ENCODE measurements at regions not wholly inside any gene's neighbourhood (a gene's known extent, or its start where the extent isn't known, plus 50 kb on each side); places are given as distances from the start of the nearest gene placed in this dataset.

DNA sequence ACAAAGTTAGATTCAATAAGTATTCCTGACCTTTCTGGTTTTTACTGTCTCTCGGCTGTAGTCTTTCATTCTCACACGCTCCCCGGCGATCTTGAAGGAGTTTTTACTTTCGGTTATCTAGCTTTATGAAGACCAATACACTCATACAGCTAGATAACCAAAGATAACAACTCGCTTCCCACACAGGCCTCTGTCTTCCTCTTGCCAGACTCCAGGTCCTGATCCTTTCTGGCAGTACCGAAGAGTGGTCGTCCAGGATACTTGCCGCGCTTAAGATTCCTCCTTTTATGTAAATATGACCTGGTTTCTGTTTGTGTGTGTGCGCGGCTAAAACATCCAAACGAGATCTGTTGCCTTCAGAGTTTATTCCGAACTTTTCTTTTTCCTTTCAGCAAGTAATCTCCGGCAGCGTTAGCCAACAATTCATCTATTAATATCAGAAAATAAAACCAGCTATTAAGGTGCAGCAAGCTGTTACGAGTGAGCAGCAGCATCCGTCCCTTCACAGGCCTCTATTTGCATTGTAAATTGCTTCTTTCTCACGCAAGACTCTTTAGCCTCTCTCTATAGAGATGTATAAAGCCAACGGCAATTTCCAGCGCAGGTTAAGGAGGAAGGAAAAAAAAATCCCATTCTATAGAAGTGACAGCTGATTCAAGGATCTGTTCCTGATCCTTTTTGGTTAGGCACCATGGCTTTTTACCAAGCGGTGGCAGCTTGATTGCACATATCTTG, 216.1 kb downstream of the MEF2C start:
- peaks cover 12% of the 10 kb centered on the region for H3K9me3 Mint-ChIP-seq
- peaks cover 26% of the 10 kb centered on the region for H3K4me1 Mint-ChIP-seq (ENCODE audit: low read depth)
- H3K27ac Mint-ChIP-seq: no peak overlapping the region
- H3K27me3 Mint-ChIP-seq: peaks cover 91% of the 10 kb centered on the region
- peak overlapping the region; percentile 73 for H3K4me3 Mint-ChIP-seq
- peaks cover 3% of the 10 kb centered on the region for H3K36me3 Mint-ChIP-seq (ENCODE audit: low read depth)
- DNase-seq: no peak

DNA sequence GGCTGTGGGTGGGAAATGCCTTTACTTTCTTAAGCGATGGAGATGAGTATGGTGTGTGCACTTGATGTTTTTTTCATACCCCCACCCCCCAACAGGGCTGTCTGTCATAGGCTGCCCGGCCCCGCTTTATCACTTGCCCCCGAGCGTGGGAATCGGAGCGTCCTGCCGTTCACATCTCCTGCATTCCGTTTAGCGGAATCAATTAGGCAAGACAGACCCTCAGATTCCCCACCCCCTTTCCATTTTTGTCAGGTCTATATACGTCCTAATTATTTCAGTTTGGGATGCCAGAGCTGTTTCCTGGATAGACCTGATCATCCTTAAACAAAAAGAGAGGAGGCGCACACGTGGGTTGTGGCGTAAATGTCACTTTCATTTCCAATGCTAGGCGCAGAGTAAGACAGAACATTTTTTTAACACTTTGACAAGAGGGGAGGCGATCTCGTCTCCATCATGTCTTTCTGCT, 217.2 kb downstream of the MEF2C start:
- H3K36me3 Mint-ChIP-seq (ENCODE audit: low read depth): peaks cover 3% of the 10 kb centered on the region
- peaks cover 92% of the 10 kb centered on the region for H3K27me3 Mint-ChIP-seq
- peaks cover 33% of the 10 kb centered on the region for H3K4me1 Mint-ChIP-seq (ENCODE audit: low read depth)
- DNase-seq: no peak
- H3K4me3 Mint-ChIP-seq: peak overlapping the region; percentile 73
- peaks cover 12% of the 10 kb centered on the region for H3K9me3 Mint-ChIP-seq
- H3K27ac Mint-ChIP-seq: no peak overlapping the region

- DNase-seq: no peak
- Mint-ChIP-seq H3K27me3 (peaks cover 90% of the 10 kb centered on the region), H3K36me3 (ENCODE audit: low read depth) (peaks cover 3% of the 10 kb centered on the region), H3K4me1 (ENCODE audit: low read depth) (peaks cover 37% of the 10 kb centered on the region), H3K4me3 (no peak overlapping the region), H3K27ac (no peak overlapping the region), H3K9me3 (peaks cover 12% of the 10 kb centered on the region)
Measured at GRCh38 chr5:88664645-88665044, 218.3 kb downstream of the MEF2C start.

DNA sequence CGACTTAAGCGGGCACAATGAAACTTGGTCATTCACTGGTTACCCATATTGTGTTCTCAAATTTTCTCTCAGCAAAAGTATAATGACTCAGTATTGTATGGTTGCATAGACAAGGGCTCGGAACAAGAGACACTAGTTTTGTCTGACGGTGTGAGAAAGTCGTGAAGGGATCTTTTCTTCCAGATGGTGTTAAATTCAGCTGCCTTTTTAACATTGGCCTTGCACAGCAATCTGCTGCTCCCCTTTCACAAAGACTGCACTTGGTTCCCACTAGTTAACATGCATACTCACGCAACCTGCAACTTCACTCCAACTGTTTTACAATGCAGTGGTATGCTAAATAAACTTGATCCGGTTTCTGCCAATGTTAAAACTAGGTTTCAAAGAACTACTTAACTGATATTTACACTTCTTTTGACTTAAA, 219.2 kb downstream of the MEF2C start:
- peaks cover 90% of the 10 kb centered on the region for H3K27me3 Mint-ChIP-seq
- no peak overlapping the region for H3K27ac Mint-ChIP-seq
- H3K36me3 Mint-ChIP-seq (ENCODE audit: low read depth): peaks cover 3% of the 10 kb centered on the region
- DNase-seq: no peak
- no peak overlapping the region for H3K4me3 Mint-ChIP-seq
- H3K9me3 Mint-ChIP-seq: peaks cover 12% of the 10 kb centered on the region
- peaks cover 40% of the 10 kb centered on the region for H3K4me1 Mint-ChIP-seq (ENCODE audit: low read depth)

DNA sequence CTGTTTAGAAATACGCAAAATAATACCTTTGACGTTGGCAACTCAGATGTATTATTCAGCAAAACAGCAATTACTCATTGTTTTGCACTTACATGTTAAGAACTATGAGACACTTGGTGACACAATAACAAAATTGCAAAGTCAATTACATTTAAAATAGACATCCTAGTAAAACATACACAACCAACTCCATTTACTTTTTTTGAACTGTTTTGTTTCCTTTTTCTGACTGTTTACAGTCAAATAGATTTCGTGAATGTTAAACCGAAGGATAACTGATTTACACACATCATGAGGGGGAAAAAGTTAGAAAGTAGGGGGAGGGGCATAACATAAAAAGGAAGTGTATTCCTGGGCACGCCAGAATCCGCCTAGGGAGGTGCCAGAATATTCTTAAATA, 220.1 kb downstream of the MEF2C start:
- Mint-ChIP-seq H3K4me3 (no peak overlapping the region), H3K27me3 (peaks cover 88% of the 10 kb centered on the region), H3K27ac (no peak overlapping the region)

DNA sequence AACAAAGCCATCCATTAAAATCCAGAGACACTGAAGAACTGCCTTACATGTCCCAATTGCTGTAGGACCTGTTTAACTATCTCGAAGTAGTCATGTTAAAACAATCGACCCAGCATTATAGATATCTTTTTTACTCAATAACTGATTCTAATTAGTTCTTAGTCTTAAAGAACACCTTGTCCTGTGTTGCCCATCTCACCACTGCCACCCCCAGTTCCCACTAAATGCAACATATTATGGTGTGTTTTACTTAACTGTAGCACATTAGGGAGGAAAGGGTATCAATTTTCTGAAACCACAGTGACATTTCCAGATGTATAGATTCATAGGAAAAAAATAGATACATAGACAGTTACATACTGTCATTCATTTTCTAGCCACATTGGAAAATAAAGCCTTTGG, 221.2 kb downstream of the MEF2C start:
- peaks cover 11% of the 10 kb centered on the region for H3K9me3 Mint-ChIP-seq
- H3K27me3 Mint-ChIP-seq: peaks cover 85% of the 10 kb centered on the region
- H3K27ac Mint-ChIP-seq: no peak overlapping the region
- H3K4me1 Mint-ChIP-seq (ENCODE audit: low read depth): peaks cover 28% of the 10 kb centered on the region
- H3K4me3 Mint-ChIP-seq: no peak overlapping the region
- H3K36me3 Mint-ChIP-seq (ENCODE audit: low read depth): peaks cover 3% of the 10 kb centered on the region
- no peak for DNase-seq

More for the DNA sequence above, 220.1 kb downstream of the MEF2C start:
- peaks cover 3% of the 10 kb centered on the region for H3K36me3 Mint-ChIP-seq (ENCODE audit: low read depth)
- H3K4me1 Mint-ChIP-seq (ENCODE audit: low read depth): peaks cover 38% of the 10 kb centered on the region
- no peak for DNase-seq
- peaks cover 13% of the 10 kb centered on the region for H3K9me3 Mint-ChIP-seq

GRCh38 chr5:88660947-88661805, 221.8 kb downstream of the MEF2C start:
- Mint-ChIP-seq H3K27me3 (peaks cover 84% of the 10 kb centered on the region), H3K4me3 (peak overlapping the region; percentile 50), H3K27ac (peak overlapping the region; percentile 49), H3K36me3 (ENCODE audit: low read depth) (no peaks in the 10 kb centered on the region), H3K9me3 (peaks cover 11% of the 10 kb centered on the region), H3K4me1 (ENCODE audit: low read depth) (peaks cover 22% of the 10 kb centered on the region)
- peak; percentile 44 for DNase-seq

DNA sequence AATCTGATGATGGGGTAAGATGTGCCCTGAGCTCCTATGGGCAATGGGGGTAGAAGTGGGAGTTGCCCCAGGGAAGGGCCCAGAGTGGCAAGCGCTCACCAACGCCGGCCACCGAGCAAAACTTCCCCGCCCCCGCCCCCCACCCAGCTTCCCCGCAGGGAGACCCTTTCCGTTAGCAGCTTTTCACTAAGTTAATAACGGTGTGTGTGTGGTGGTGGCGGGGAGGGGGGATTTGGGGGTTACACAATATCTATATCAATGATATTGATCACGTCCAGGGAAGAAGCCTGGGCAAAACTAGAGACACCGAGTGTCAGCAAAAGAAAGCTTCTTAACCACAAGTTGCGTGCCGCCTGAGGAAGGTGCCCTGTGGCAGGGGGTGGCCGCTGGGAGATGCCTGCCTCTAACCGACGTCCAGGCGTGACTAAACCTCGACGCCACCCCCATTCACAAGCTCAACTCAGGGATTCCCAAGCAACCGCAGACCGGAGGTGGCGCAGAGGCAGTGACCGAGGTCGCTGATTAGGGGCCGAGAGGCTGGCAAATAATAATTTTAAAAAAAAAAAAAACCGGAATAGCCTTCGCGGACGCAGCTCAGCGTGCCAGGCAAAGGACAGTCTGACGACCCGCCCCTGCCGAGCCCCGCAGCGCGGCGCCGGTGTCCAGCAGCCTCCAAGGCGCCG, 222.6 kb downstream of the MEF2C start:
- Mint-ChIP-seq H3K27ac (no peak overlapping the region), H3K36me3 (ENCODE audit: low read depth) (no peaks in the 10 kb centered on the region), H3K27me3 (peaks cover 78% of the 10 kb centered on the region), H3K9me3 (peaks cover 11% of the 10 kb centered on the region), H3K4me3 (peak overlapping the region; percentile 50), H3K4me1 (ENCODE audit: low read depth) (peaks cover 15% of the 10 kb centered on the region)
- no peak for DNase-seq

- peaks cover 11% of the 10 kb centered on the region for H3K9me3 Mint-ChIP-seq
- DNase-seq: no peak
- no peaks in the 10 kb centered on the region for H3K36me3 Mint-ChIP-seq (ENCODE audit: low read depth)
- peaks cover 15% of the 10 kb centered on the region for H3K4me1 Mint-ChIP-seq (ENCODE audit: low read depth)
- peaks cover 71% of the 10 kb centered on the region for H3K27me3 Mint-ChIP-seq
- H3K4me3 Mint-ChIP-seq: peak overlapping the region; percentile 15
- no peak overlapping the region for H3K27ac Mint-ChIP-seq
Measured at GRCh38 chr5:88659529-88660263, 223.3 kb downstream of the MEF2C start.

GRCh38 chr5:88658886-88659285, 224.1 kb downstream of the MEF2C start:
- H3K27me3 Mint-ChIP-seq: peaks cover 69% of the 10 kb centered on the region
- H3K27ac Mint-ChIP-seq: no peak overlapping the region
- no peak overlapping the region for H3K4me3 Mint-ChIP-seq
- H3K9me3 Mint-ChIP-seq: peaks cover 8% of the 10 kb centered on the region
- DNase-seq: no peak
- peaks cover 15% of the 10 kb centered on the region for H3K4me1 Mint-ChIP-seq (ENCODE audit: low read depth)
- H3K36me3 Mint-ChIP-seq (ENCODE audit: low read depth): no peaks in the 10 kb centered on the region

- Mint-ChIP-seq H3K4me1 (ENCODE audit: low read depth) (peaks cover 15% of the 10 kb centered on the region), H3K9me3 (peaks cover 2% of the 10 kb centered on the region), H3K27ac (no peak overlapping the region), H3K36me3 (ENCODE audit: low read depth) (no peaks in the 10 kb centered on the region), H3K27me3 (peaks cover 68% of the 10 kb centered on the region), H3K4me3 (no peak overlapping the region)
- no peak for DNase-seq
Measured at GRCh38 chr5:88657906-88658775, 224.8 kb downstream of the MEF2C start.

GRCh38 chr5:88657136-88657535, 225.8 kb downstream of the MEF2C start:
- Mint-ChIP-seq H3K36me3 (ENCODE audit: low read depth) (no peaks in the 10 kb centered on the region), H3K27ac (no peak overlapping the region), H3K4me3 (no peak overlapping the region), H3K27me3 (peaks cover 65% of the 10 kb centered on the region), H3K9me3 (peaks cover 2% of the 10 kb centered on the region), H3K4me1 (ENCODE audit: low read depth) (peaks cover 15% of the 10 kb centered on the region)
- DNase-seq: no peak

- H3K36me3 Mint-ChIP-seq (ENCODE audit: low read depth): no peaks in the 10 kb centered on the region
- peaks cover 64% of the 10 kb centered on the region for H3K27me3 Mint-ChIP-seq
- H3K4me1 Mint-ChIP-seq (ENCODE audit: low read depth): peaks cover 12% of the 10 kb centered on the region
- peaks cover 2% of the 10 kb centered on the region for H3K9me3 Mint-ChIP-seq
- DNase-seq: no peak
- H3K27ac Mint-ChIP-seq: no peak overlapping the region
- H3K4me3 Mint-ChIP-seq: no peak overlapping the region
Measured at GRCh38 chr5:88656221-88656950, 226.6 kb downstream of the MEF2C start.

All from activated T-cell treated with anti-CD3 and anti-CD28 coated beads, Interleukin-2, amount 50 U/mL, for 24 hours (primary cell).